Esophagus squamous epithelium (tissue), 4 donors: ENCODE measurements at regions not wholly inside any gene's neighbourhood (a gene's known extent, or its start where the extent isn't known, plus 50 kb on each side); places are given as distances from the start of the nearest gene placed in this dataset.

Source experiments
- POLR2A ChIP-seq, 4 donors: fragments of 450-650 bp; IDR thresholded peaks; one replicate each; pipeline ENCODE4 v1.6.1; 2017; ENCODE audit warnings: antibody characterized with exemption in 4 of 4, mild to moderate bottlenecking in 4 of 4, moderate library complexity in 3 of 4
- TF ChIP-seq, protein P1 (sequence below), 6 experiments: fragments of 450-650 bp in 4 of 6; fragments of 200-600 bp in 2 of 6; sonication (generic) in 2 of 6; IDR thresholded peaks; one replicate each; pipeline ENCODE4 v1.5.1; 2016 to 2019; ENCODE audit warnings: antibody characterized with exemption in 6 of 6, mild to moderate bottlenecking in 4 of 6, moderate library complexity in 4 of 6

DNA sequence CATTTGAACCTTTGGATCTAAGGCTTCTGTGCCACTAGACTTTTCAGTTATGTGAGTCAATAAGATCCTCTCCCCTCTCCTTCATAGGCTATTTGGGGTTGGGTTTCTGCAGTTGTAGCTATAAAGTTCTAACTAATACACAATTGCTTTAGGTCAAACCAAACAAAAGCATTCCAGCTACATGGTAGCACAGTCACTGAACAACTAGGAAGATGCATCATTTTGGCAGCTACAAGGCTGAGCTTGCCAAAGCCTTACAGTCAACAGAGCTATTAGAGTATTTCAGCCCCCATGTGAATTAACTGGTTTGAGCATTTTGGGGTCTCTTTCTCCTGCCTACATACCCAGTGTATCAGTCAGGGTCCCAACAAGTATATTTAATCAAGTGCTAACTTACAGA is 234.6 kb downstream of the ZNF608 start:
- TF ChIP-seq, protein P1, sequence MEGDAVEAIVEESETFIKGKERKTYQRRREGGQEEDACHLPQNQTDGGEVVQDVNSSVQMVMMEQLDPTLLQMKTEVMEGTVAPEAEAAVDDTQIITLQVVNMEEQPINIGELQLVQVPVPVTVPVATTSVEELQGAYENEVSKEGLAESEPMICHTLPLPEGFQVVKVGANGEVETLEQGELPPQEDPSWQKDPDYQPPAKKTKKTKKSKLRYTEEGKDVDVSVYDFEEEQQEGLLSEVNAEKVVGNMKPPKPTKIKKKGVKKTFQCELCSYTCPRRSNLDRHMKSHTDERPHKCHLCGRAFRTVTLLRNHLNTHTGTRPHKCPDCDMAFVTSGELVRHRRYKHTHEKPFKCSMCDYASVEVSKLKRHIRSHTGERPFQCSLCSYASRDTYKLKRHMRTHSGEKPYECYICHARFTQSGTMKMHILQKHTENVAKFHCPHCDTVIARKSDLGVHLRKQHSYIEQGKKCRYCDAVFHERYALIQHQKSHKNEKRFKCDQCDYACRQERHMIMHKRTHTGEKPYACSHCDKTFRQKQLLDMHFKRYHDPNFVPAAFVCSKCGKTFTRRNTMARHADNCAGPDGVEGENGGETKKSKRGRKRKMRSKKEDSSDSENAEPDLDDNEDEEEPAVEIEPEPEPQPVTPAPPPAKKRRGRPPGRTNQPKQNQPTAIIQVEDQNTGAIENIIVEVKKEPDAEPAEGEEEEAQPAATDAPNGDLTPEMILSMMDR (IDR thresholded peaks at IDR 0.05): no peak
- no peak for TF ChIP-seq POLR2A (IDR thresholded peaks at IDR 0.05)
